Thymus (tissue), 11 donors: ENCODE measurements at regions not wholly inside any gene's neighbourhood (a gene's known extent, or its start where the extent isn't known, plus 50 kb on each side); places are given as distances from the start of the nearest gene placed in this dataset.
A peak's percentile ranks its signal among the peaks of the same experiment; 100 is the strongest.

Source experiments
- DNase-seq, 9 donors: peaks; one replicate each; pipeline ENCODE4 v3.0.0-alpha.2; 2013; ENCODE audit warnings: low spot score in 9 of 9, low read depth in 6 of 9, missing footprints in 1 of 9
- H3K27ac ChIP-seq, 2 donors: one replicate each; pipeline ENCODE4 v1.5.1; 2013; ENCODE audit warnings: control low read depth in 1 of 2, low read depth in 1 of 2, low read length in 1 of 2, mild to moderate bottlenecking in 1 of 2, moderate library complexity in 1 of 2
- H3K27me3 ChIP-seq, 2 donors: one replicate each; pipeline ENCODE4 v1.5.1; 2013; ENCODE audit warnings: low read length in 1 of 2; ENCODE audit not compliant: control insufficient read depth in 2 of 2, insufficient read depth in 1 of 2
- H3K36me3 ChIP-seq, 2 donors: one replicate each; pipeline ENCODE4 v1.5.1; 2013; ENCODE audit warnings: low read length in 1 of 2, mild to moderate bottlenecking in 1 of 2, moderate library complexity in 1 of 2; ENCODE audit not compliant: control insufficient read depth in 2 of 2, insufficient read depth in 2 of 2
- H3K4me1 ChIP-seq, 2 donors: one replicate each; pipeline ENCODE4 v1.5.1; 2013; ENCODE audit warnings: low read length in 2 of 2; ENCODE audit not compliant: control insufficient read depth in 2 of 2, insufficient read depth in 2 of 2
- H3K4me3 ChIP-seq, 2 donors: one replicate each; pipeline ENCODE4 v1.5.1; 2013; ENCODE audit warnings: low read length in 2 of 2, control low read depth in 1 of 2, mild to moderate bottlenecking in 1 of 2
- H3K9me3 ChIP-seq, 2 donors: one replicate each; pipeline ENCODE4 v1.5.1; 2013; ENCODE audit warnings: low read length in 1 of 2, mild to moderate bottlenecking in 1 of 2; ENCODE audit not compliant: control insufficient read depth in 2 of 2, insufficient read depth in 1 of 2
- WGBS: extraction: QIAGEN DNeasy Blood & Tissue Kit; methylation state at CpG from one replicate; pipeline ENCODE4 v1.1.7; 2013; 5-methylcytosine and 5-hydroxymethylcytosine counted together
- donor health status: healthy.

GRCh38 chr12:46526233-46526632 is 153.7 kb upstream of the SLC38A2 start:
- H3K4me3 ChIP-seq: no peak overlapping the region
- H3K4me1 ChIP-seq: peaks cover 20 to 26% of the 10 kb centered on the region in 2 donors
- no peak overlapping the region for H3K27ac ChIP-seq
- 88% methylated on average over 3 of the region's 3 CpGs for WGBS
- H3K27me3 ChIP-seq: no peaks in the 10 kb centered on the region
- DNase-seq: no peak
- H3K36me3 ChIP-seq: no peaks in the 10 kb centered on the region
- peaks cover 2 to 12% of the 10 kb centered on the region in 2 donors for H3K9me3 ChIP-seq

DNA sequence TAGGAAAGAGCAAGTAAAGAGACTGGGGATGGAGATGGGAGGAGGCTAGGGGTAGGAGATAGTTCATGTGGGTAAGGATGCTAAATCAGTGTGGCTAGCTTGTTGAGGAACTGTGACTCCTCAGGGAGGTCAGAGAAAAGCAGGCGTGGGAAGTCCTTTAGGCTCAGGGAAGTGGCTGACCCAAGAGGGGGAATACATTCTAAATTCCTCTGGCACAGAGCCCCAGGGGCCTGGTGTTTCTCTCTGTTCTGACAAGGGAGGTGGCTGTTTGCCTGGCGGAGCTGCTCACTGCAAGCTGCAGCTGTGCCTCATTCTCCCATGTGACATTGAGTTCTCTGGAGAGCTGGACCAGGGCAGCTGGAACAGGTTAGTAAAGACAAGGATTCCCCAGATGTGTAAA is 152.2 kb upstream of the SLC38A2 start:
- no peaks in the 10 kb centered on the region for H3K9me3 ChIP-seq
- H3K4me3 ChIP-seq: no peak overlapping the region
- peak overlapping the region in 1 of 2 donors; percentile 37 for H3K27ac ChIP-seq
- WGBS: 93% methylated on average over 2 of the region's 2 CpGs
- H3K36me3 ChIP-seq: no peaks in the 10 kb centered on the region
- no peaks in the 10 kb centered on the region for H3K27me3 ChIP-seq
- peaks cover 20 to 26% of the 10 kb centered on the region in 2 donors for H3K4me1 ChIP-seq
- DNase-seq: peak in 1 of 9 donors; percentile 29

GRCh38 chr12:46523863-46524770 is 151.5 kb upstream of the SLC38A2 start:
- WGBS: 29% methylated on average over 10 of the region's 10 CpGs
- Histone ChIP-seq H3K9me3 (no peaks in the 10 kb centered on the region), H3K36me3 (no peaks in the 10 kb centered on the region), H3K4me3 (no peak overlapping the region), H3K27me3 (no peaks in the 10 kb centered on the region), H3K4me1 (peaks cover 20 to 26% of the 10 kb centered on the region in 2 donors), H3K27ac (peak overlapping the region; percentile 84 to 89)
- peak; percentile 50 to 92 (median 78) for DNase-seq

DNA sequence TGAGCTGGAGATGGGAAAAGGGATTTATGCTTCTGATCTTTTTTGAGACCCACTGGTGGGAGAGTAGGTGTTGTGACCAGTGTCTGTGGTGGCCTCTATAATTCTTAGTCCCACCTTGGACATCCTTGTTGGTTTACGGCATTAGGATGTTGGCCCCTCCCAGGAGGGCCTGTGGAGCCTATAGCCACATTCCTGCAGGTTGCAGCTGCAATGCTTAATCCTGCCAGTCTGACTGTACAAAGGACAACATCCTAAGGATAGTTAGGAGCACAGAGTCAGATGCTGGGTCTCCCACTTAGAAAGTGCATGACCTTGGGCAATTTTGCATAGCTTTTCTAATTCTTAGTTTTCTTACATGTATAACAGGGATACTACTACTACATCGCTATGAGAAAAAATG is 150.9 kb upstream of the SLC38A2 start:
- 94% methylated on average over 2 of the region's 2 CpGs for WGBS
- Histone ChIP-seq H3K4me1 (peaks cover 20 to 26% of the 10 kb centered on the region in 2 donors), H3K27ac (peak overlapping the region; percentile 84 to 89), H3K27me3 (no peaks in the 10 kb centered on the region), H3K4me3 (no peak overlapping the region), H3K36me3 (no peaks in the 10 kb centered on the region), H3K9me3 (no peaks in the 10 kb centered on the region)
- DNase-seq: no peak

- Histone ChIP-seq H3K27ac (no peak overlapping the region), H3K4me3 (no peak overlapping the region), H3K9me3 (no peaks in the 10 kb centered on the region), H3K4me1 (peaks cover 22 to 28% of the 10 kb centered on the region in 2 donors), H3K36me3 (no peaks in the 10 kb centered on the region), H3K27me3 (no peaks in the 10 kb centered on the region)
- no peak for DNase-seq
- WGBS: 71% methylated on average over 1 of the region's 1 CpG
These were observed 149.5 kb upstream of the SLC38A2 start for GRCh38 chr12:46522071-46522470.

GRCh38 chr12:46521145-46521544 is 148.6 kb upstream of the SLC38A2 start:
- no peak overlapping the region for H3K4me3 ChIP-seq
- no peaks in the 10 kb centered on the region for H3K27me3 ChIP-seq
- DNase-seq: no peak
- no peaks in the 10 kb centered on the region for H3K36me3 ChIP-seq
- H3K27ac ChIP-seq: no peak overlapping the region
- 99% methylated on average over 2 of the region's 2 CpGs for WGBS
- H3K9me3 ChIP-seq: no peaks in the 10 kb centered on the region
- H3K4me1 ChIP-seq: peaks cover 25 to 34% of the 10 kb centered on the region in 2 donors

DNA sequence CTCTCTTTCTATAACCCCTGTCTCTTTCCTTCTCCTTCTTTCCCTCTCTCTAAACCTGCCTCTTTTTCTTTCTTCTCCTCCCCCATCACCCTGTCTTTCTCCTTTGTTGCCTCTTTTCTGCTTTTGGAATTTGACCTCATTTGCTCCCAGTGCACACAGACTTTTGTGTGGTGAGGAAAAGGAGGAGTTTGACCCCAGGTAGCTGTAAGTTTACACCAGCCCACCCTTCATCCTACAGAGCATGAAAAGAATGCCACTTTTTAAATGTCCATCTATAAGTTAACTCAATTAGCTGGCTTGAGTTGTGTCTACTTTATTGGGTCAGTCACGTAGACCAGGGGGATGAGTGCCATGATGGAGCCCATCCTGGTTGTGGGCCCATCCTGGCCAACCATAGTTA is 146.8 kb upstream of the SLC38A2 start:
- no peaks in the 10 kb centered on the region for H3K27me3 ChIP-seq
- H3K36me3 ChIP-seq: no peaks in the 10 kb centered on the region
- no peak overlapping the region for H3K4me3 ChIP-seq
- peaks cover 19 to 23% of the 10 kb centered on the region in 2 donors for H3K4me1 ChIP-seq
- peak overlapping the region in 1 of 2 donors; percentile 0 for H3K27ac ChIP-seq
- DNase-seq: no peak
- 98% methylated on average over 1 of the region's 1 CpG for WGBS
- H3K9me3 ChIP-seq: peaks cover 0 to 4% of the 10 kb centered on the region in 2 donors

- Histone ChIP-seq H3K27ac (no peak overlapping the region), H3K4me3 (no peak overlapping the region)
- 97% methylated on average over 3 of the region's 3 CpGs for WGBS
These were observed 146.2 kb upstream of the SLC38A2 start for GRCh38 chr12:46518729-46519128.

GRCh38 chr12:46518169-46518568 is 145.6 kb upstream of the SLC38A2 start:
- H3K27me3 ChIP-seq: no peaks in the 10 kb centered on the region
- no peak overlapping the region for H3K4me3 ChIP-seq
- peaks cover 8 to 13% of the 10 kb centered on the region in 2 donors for H3K4me1 ChIP-seq
- H3K9me3 ChIP-seq: peaks cover 0 to 4% of the 10 kb centered on the region in 2 donors
- H3K27ac ChIP-seq: no peak overlapping the region
- H3K36me3 ChIP-seq: no peaks in the 10 kb centered on the region
- no peak for DNase-seq

More at GRCh38 chr12:46518729-46519128, 146.2 kb upstream of the SLC38A2 start:
- Histone ChIP-seq H3K4me1 (peaks cover 14 to 18% of the 10 kb centered on the region in 2 donors), H3K9me3 (peaks cover 0 to 4% of the 10 kb centered on the region in 2 donors), H3K36me3 (no peaks in the 10 kb centered on the region), H3K27me3 (no peaks in the 10 kb centered on the region)
- no peak for DNase-seq
